Epithelial cell of proximal tubule (primary cell): ENCODE measurements at regions not wholly inside any gene's neighbourhood (a gene's known extent, or its start where the extent isn't known, plus 50 kb on each side); places are given as distances from the start of the nearest gene placed in this dataset.

Experiments used
- DNase-seq: peaks from one replicate; pipeline ENCODE4 v3.0.0-alpha.2; 2011; ENCODE audit warnings: low read depth
- H3K4me3 ChIP-seq: 2 replicates; pipeline ENCODE4 v1.5.1; 2011; ENCODE audit warnings: low read depth, mild to moderate bottlenecking, low read length
- CTCF ChIP-seq: conservative IDR thresholded peaks from 2 replicates; pipeline ENCODE4 v1.5.1; 2012; ENCODE audit warnings: low read depth, mild to moderate bottlenecking, low read length

- TF ChIP-seq CTCF: no peak
These were observed 298.2 kb upstream of the ZC3H15 start for GRCh38 chr2:186187854-186188253.

GRCh38 chr2:186189816-186190215, 296.2 kb upstream of the ZC3H15 start:
- TF ChIP-seq CTCF: no peak
- H3K4me3 ChIP-seq: no peak overlapping the region
- no peak for DNase-seq

More at GRCh38 chr2:186187854-186188253, 298.2 kb upstream of the ZC3H15 start:
- no peak overlapping the region for H3K4me3 ChIP-seq
- DNase-seq: no peak

GRCh38 chr2:186195696-186196095, 290.4 kb upstream of the ZC3H15 start:
- no peak for DNase-seq
- no peak for TF ChIP-seq CTCF
- no peak overlapping the region for H3K4me3 ChIP-seq

GRCh38 chr2:186197955-186198354, 288.1 kb upstream of the ZC3H15 start:
- no peak overlapping the region for H3K4me3 ChIP-seq
- TF ChIP-seq CTCF: no peak
- DNase-seq: no peak

GRCh38 chr2:186199029-186199428, 287.0 kb upstream of the ZC3H15 start:
- H3K4me3 ChIP-seq: no peak overlapping the region
- no peak for TF ChIP-seq CTCF
- DNase-seq: no peak

- no peak overlapping the region for H3K4me3 ChIP-seq
- TF ChIP-seq CTCF: no peak
- DNase-seq: no peak
These were observed 284.7 kb upstream of the ZC3H15 start for GRCh38 chr2:186201371-186201770.

GRCh38 chr2:186205254-186205911, 280.7 kb upstream of the ZC3H15 start:
- no peak for DNase-seq
- no peak for TF ChIP-seq CTCF
- H3K4me3 ChIP-seq: no peak overlapping the region
